Tibial artery (tissue), 4 donors: ENCODE measurements at regions not wholly inside any gene's neighbourhood (a gene's known extent, or its start where the extent isn't known, plus 50 kb on each side); places are given as distances from the start of the nearest gene placed in this dataset.

Experiments
- DNase-seq, 2 donors: peaks; one replicate each; pipeline ENCODE4 v3.0.0-alpha.2; 2019
- H3K27ac ChIP-seq, 2 donors: fragments of 200-600 bp; sonication (generic) in 1 of 2; 1 replicate in 1 of 2; 2 replicates in 1 of 2; pipeline ENCODE4 v1.5.1; 2018 to 2019; ENCODE audit warnings: mild to moderate bottlenecking in 1 of 2
- H3K27me3 ChIP-seq, 2 donors: fragments of 200-600 bp; sonication (generic) in 1 of 2; one replicate each; pipeline versions ENCODE4 v1.5.1 to v1.6.0; 2016 to 2019
- H3K36me3 ChIP-seq, 3 donors: fragments of 200-600 bp; sonication (generic) in 2 of 3; one replicate each; pipeline ENCODE4 v1.5.1; 2016 to 2019; ENCODE audit warnings: mild to moderate bottlenecking in 2 of 3
- H3K4me1 ChIP-seq, 4 donors: fragments of 200-600 bp; sonication (generic) in 2 of 4; 1 replicate in 3 of 4; 2 replicates in 1 of 4; pipeline ENCODE4 v1.5.1; 2016 to 2019
- H3K4me3 ChIP-seq, 2 donors: fragments of 200-600 bp; sonication (generic) in 1 of 2; 1 replicate in 1 of 2; 2 replicates in 1 of 2; pipeline ENCODE4 v1.5.1; 2018 to 2019; ENCODE audit warnings: mild to moderate bottlenecking in 2 of 2
- H3K9me3 ChIP-seq, 3 donors: fragments of 200-600 bp; sonication (generic) in 1 of 3; one replicate each; pipeline ENCODE4 v1.5.1; 2016 to 2019
- CTCF ChIP-seq, 2 experiments: fragments of 200-600 bp in 1 of 2; fragments of 450-650 bp in 1 of 2; IDR thresholded peaks; one replicate each; pipeline ENCODE4 v1.5.1; 2017 to 2019; ENCODE audit warnings: antibody characterized with exemption in 2 of 2, mild to moderate bottlenecking in 1 of 2, moderate library complexity in 1 of 2
- intact Hi-C: fragments of 100-400 bp; cut with DNase I; formaldehyde crosslinking; loops from one replicate; pipeline ENCODE4 v1.15.0; 2023; ENCODE audit warnings: low total_unique reads

- no peak for DNase-seq
- no peak overlapping the region for H3K27ac ChIP-seq
- H3K4me3 ChIP-seq: no peak overlapping the region
- H3K4me1 ChIP-seq: peaks cover 0 to 5% (median 0%) of the 10 kb centered on the region in 4 donors
- TF ChIP-seq CTCF (IDR thresholded peaks at IDR 0.05): no peak
- no peaks in the 10 kb centered on the region for H3K9me3 ChIP-seq
- no peaks in the 10 kb centered on the region for H3K27me3 ChIP-seq
- no peaks in the 10 kb centered on the region for H3K36me3 ChIP-seq
- intact Hi-C loops: no loop called here
These were observed 153.3 kb upstream of the SPRY4 start for GRCh38 chr5:142478113-142478512.

GRCh38 chr5:142475102-142475513 lies 150.3 kb upstream of the SPRY4 start:
- Histone ChIP-seq H3K27me3 (no peaks in the 10 kb centered on the region), H3K4me1 (peaks cover 0 to 5% (median 0%) of the 10 kb centered on the region in 4 donors), H3K36me3 (no peaks in the 10 kb centered on the region), H3K27ac (no peak overlapping the region), H3K9me3 (no peaks in the 10 kb centered on the region), H3K4me3 (no peak overlapping the region)
- DNase-seq: no peak
- TF ChIP-seq CTCF (IDR thresholded peaks at IDR 0.05): no peak
- intact Hi-C loops: no loop called here

- no peaks in the 10 kb centered on the region for H3K9me3 ChIP-seq
- no peaks in the 10 kb centered on the region for H3K4me1 ChIP-seq
- H3K4me3 ChIP-seq: no peak overlapping the region
- intact Hi-C loops: no loop called here
- H3K27ac ChIP-seq: no peak overlapping the region
- no peaks in the 10 kb centered on the region for H3K27me3 ChIP-seq
- no peak for DNase-seq
- no peaks in the 10 kb centered on the region for H3K36me3 ChIP-seq
- TF ChIP-seq CTCF (IDR thresholded peaks at IDR 0.05): no peak
These were observed 149.7 kb upstream of the SPRY4 start for GRCh38 chr5:142474431-142475094.

GRCh38 chr5:142473038-142473437 lies 148.2 kb upstream of the SPRY4 start:
- H3K36me3 ChIP-seq: no peaks in the 10 kb centered on the region
- no peak for DNase-seq
- H3K9me3 ChIP-seq: no peaks in the 10 kb centered on the region
- no peak for TF ChIP-seq CTCF (IDR thresholded peaks at IDR 0.05)
- no peaks in the 10 kb centered on the region for H3K27me3 ChIP-seq
- no peak overlapping the region for H3K27ac ChIP-seq
- no peak overlapping the region for H3K4me3 ChIP-seq
- H3K4me1 ChIP-seq: no peaks in the 10 kb centered on the region
- intact Hi-C loops: no loop called here

- no peaks in the 10 kb centered on the region for H3K9me3 ChIP-seq
- no peaks in the 10 kb centered on the region for H3K4me1 ChIP-seq
- intact Hi-C loops: no loop called here
- no peaks in the 10 kb centered on the region for H3K36me3 ChIP-seq
- H3K27me3 ChIP-seq: no peaks in the 10 kb centered on the region
- no peak overlapping the region for H3K4me3 ChIP-seq
- no peak for TF ChIP-seq CTCF (IDR thresholded peaks at IDR 0.05)
- no peak overlapping the region for H3K27ac ChIP-seq
- no peak for DNase-seq
These were observed 147.6 kb upstream of the SPRY4 start for GRCh38 chr5:142472306-142472951.
